GM12801 (cell line): ENCODE measurements at regions not wholly inside any gene's neighbourhood (a gene's known extent, or its start where the extent isn't known, plus 50 kb on each side); places are given as distances from the start of the nearest gene placed in this dataset.

Experiments
- CTCF ChIP-seq: IDR thresholded peaks from one replicate; pipeline ENCODE4 v1.5.1; 2011; ENCODE audit warnings: control low read depth; ENCODE audit not compliant: insufficient read length; ENCODE audit errors: extremely low read depth

GRCh38 chr15:93662162-93662885, 569.0 kb upstream of the MCTP2 start:
- TF ChIP-seq CTCF: no peak

GRCh38 chr15:93658026-93658816, 569.2 kb upstream of the RGMA start:
- no peak for TF ChIP-seq CTCF

- TF ChIP-seq CTCF: no peak
Observed at GRCh38 chr15:93656041-93656440, 567.0 kb upstream of the RGMA start.

GRCh38 chr15:93649691-93650235, 560.8 kb upstream of the RGMA start:
- TF ChIP-seq CTCF: no peak

GRCh38 chr15:93646193-93646592, 557.2 kb upstream of the RGMA start:
- TF ChIP-seq CTCF: no peak

- TF ChIP-seq CTCF: no peak
Observed at GRCh38 chr15:93645594-93645993, 556.6 kb upstream of the RGMA start.

- no peak for TF ChIP-seq CTCF
Observed at GRCh38 chr15:93644595-93644994, 555.6 kb upstream of the RGMA start.
